IMR-90 (cell line): ENCODE measurements at regions not wholly inside any gene's neighbourhood (a gene's known extent, or its start where the extent isn't known, plus 50 kb on each side); places are given as distances from the start of the nearest gene placed in this dataset.

Experiments
- ATAC-seq: fragments of 200-7000 bp; cut with Tn5 transposase; 2 replicates; pipeline ENCODE4 v1.9.1; 2020; ENCODE audit warnings: low read depth, mild to moderate bottlenecking, moderate library complexity
- BruUV-seq: library from RNA; stranded (reverse); fragments of 400-500 nt; replicated peaks from 2 replicates; lab custom pipeline; 2021; lab: Mats Ljungman, UMichigan
- CTCF ChIA-PET: fragments of 300-600 bp; formaldehyde crosslinking; extraction: SDS; loops from one replicate; lab custom pipeline; 2021; ENCODE audit warnings: antibody characterized with exemption; lab: Yijun Ruan, JAX
- POLR2A ChIA-PET: fragments of 300-600 bp; sonication (Branson Sonifier 250); formaldehyde crosslinking; loops from one replicate; lab custom pipeline; 2022; ENCODE audit warnings: antibody characterized with exemption; ENCODE audit not compliant: unreplicated experiment; lab: Charles Lee
- DNase-seq: peaks from one replicate; pipeline ENCODE4 v3.0.0; 2013
- H2AFZ ChIP-seq: replicated peaks from 2 replicates; pipeline ENCODE3; 2013; ENCODE audit warnings: low read length, mild to moderate bottlenecking; ENCODE audit not compliant: poor library complexity
- H2AK5ac ChIP-seq: 2 replicates; pipeline ENCODE4 v1.6.1; 2013; ENCODE audit warnings: low read depth, low read length, inconsistent platforms
- H2AK9ac ChIP-seq: replicated peaks from 2 replicates; pipeline ENCODE3; 2013; ENCODE audit warnings: mild to moderate bottlenecking, low read depth, low read length, moderate library complexity; ENCODE audit not compliant: poor library complexity
- H2BK120ac ChIP-seq: 2 replicates; pipeline ENCODE4 v1.6.1; 2013; ENCODE audit warnings: low read depth, low read length, inconsistent platforms
- H2BK15ac ChIP-seq: 3 replicates; pipeline ENCODE4 v1.6.1; 2013; ENCODE audit warnings: low read depth, low read length, inconsistent platforms
- H2BK20ac ChIP-seq: 2 replicates; pipeline ENCODE4 v1.6.1; 2013; ENCODE audit warnings: low read depth, mild to moderate bottlenecking, inconsistent platforms, low read length, moderate library complexity
- H2BK5ac ChIP-seq: 2 replicates; pipeline ENCODE4 v1.6.1; 2013; ENCODE audit warnings: mild to moderate bottlenecking, low read depth, low read length, inconsistent platforms; ENCODE audit not compliant: poor library complexity, severe bottlenecking
- H3K14ac ChIP-seq: replicated peaks from 2 replicates; pipeline ENCODE4 v1.6.1; 2013; ENCODE audit warnings: low read depth, low read length, inconsistent platforms
- H3K18ac ChIP-seq: 2 replicates; pipeline ENCODE4 v1.6.1; 2013; ENCODE audit warnings: low read depth, low read length, control low read depth
- H3K23ac ChIP-seq: 2 replicates; pipeline ENCODE4 v1.6.1; 2013; ENCODE audit warnings: low read depth, low read length, inconsistent platforms
- H3K27ac ChIP-seq: 2 replicates; pipeline ENCODE4 v1.5.1; 2013; ENCODE audit warnings: mild to moderate bottlenecking, control low read depth, low read length; ENCODE audit not compliant: insufficient read depth
- H3K27me3 ChIP-seq: 2 replicates; pipeline ENCODE4 v1.6.1; 2013; ENCODE audit warnings: low read length; ENCODE audit not compliant: control insufficient read depth, insufficient read depth
- H3K36me3 ChIP-seq: 2 replicates; pipeline ENCODE4 v1.6.1; 2013; ENCODE audit warnings: low read length, mixed read lengths; ENCODE audit not compliant: control insufficient read depth, insufficient read depth
- H3K4ac ChIP-seq: 2 replicates; pipeline ENCODE4 v1.6.1; 2013; ENCODE audit warnings: low read depth, low read length, inconsistent platforms
- H3K4me1 ChIP-seq: 2 replicates; pipeline ENCODE4 v1.6.1; 2013; ENCODE audit warnings: low read length, mixed read lengths; ENCODE audit not compliant: control insufficient read depth, insufficient read depth
- H3K4me2 ChIP-seq: 2 replicates; pipeline ENCODE4 v1.6.1; 2013; ENCODE audit warnings: low read depth, mild to moderate bottlenecking, control low read depth, low read length, moderate library complexity
- H3K4me3 ChIP-seq: 2 replicates; pipeline ENCODE4 v1.5.1; 2013; ENCODE audit warnings: low read depth, mild to moderate bottlenecking, control low read depth, low read length, moderate library complexity; ENCODE audit not compliant: insufficient read depth
- H3K56ac ChIP-seq: 2 replicates; pipeline ENCODE4 v1.6.1; 2013; ENCODE audit warnings: low read length, inconsistent platforms; ENCODE audit not compliant: insufficient read depth; ENCODE audit errors: extremely low read depth
- H3K79me1 ChIP-seq, 2 experiments: 2 replicates each; pipeline ENCODE4 v1.6.1; 2013; ENCODE audit warnings: low read length in 2 of 2, inconsistent platforms in 1 of 2, low read depth in 1 of 2
- H3K9ac ChIP-seq: 2 replicates; pipeline ENCODE4 v1.6.1; 2013; ENCODE audit warnings: low read depth, low read length, control low read depth
- H3K9me1 ChIP-seq: 2 replicates; pipeline ENCODE4 v1.6.1; 2013; ENCODE audit warnings: low read length, inconsistent platforms; ENCODE audit not compliant: insufficient read depth
- H3K9me3 ChIP-seq: 2 replicates; pipeline ENCODE4 v1.6.1; 2013; ENCODE audit warnings: low read length; ENCODE audit not compliant: control insufficient read depth, insufficient read depth
- H4K20me1 ChIP-seq: 2 replicates; pipeline ENCODE4 v1.6.1; 2013; ENCODE audit warnings: low read length, inconsistent platforms; ENCODE audit not compliant: insufficient read depth
- H4K5ac ChIP-seq: 2 replicates; pipeline ENCODE4 v1.6.1; 2013; ENCODE audit warnings: mild to moderate bottlenecking, low read depth, low read length, control low read depth
- H4K8ac ChIP-seq, 2 experiments: 2 replicates each; pipeline ENCODE4 v1.6.1; 2013; ENCODE audit warnings: low read depth in 2 of 2, low read length in 2 of 2, control low read depth in 1 of 2, inconsistent platforms in 1 of 2
- H4K91ac ChIP-seq: 2 replicates; pipeline ENCODE4 v1.6.1; 2013; ENCODE audit warnings: low read depth, low read length, inconsistent platforms; ENCODE audit not compliant: insufficient read depth
- BHLHE40 ChIP-seq: fragments of 150-350 bp; IDR thresholded peaks from 2 replicates; pipeline ENCODE4 v1.6.1; 2016; ENCODE audit warnings: mild to moderate bottlenecking, low read depth, low read length
- CEBPB ChIP-seq: IDR thresholded peaks from 2 replicates; pipeline ENCODE4 v1.6.1; 2012; ENCODE audit warnings: low read depth, low read length, improper control_type of control experiment
- CHD1 ChIP-seq: IDR thresholded peaks from 2 replicates; pipeline ENCODE4 v1.6.1; 2012; ENCODE audit warnings: low read depth, low read length, improper control_type of control experiment
- ELK1 ChIP-seq: fragments of 150-350 bp; IDR thresholded peaks from 2 replicates; pipeline ENCODE4 v1.6.1; 2016; ENCODE audit warnings: low read depth, mild to moderate bottlenecking, low read length, moderate library complexity, borderline replicate concordance
- MAFK ChIP-seq: IDR thresholded peaks from 2 replicates; pipeline ENCODE4 v1.6.1; 2012; ENCODE audit warnings: low read depth, low read length, improper control_type of control experiment
- MAZ ChIP-seq: IDR thresholded peaks from 2 replicates; pipeline ENCODE4 v1.6.1; 2012; ENCODE audit warnings: low read depth, mild to moderate bottlenecking, low read length, improper control_type of control experiment, moderate library complexity, borderline replicate concordance
- NFE2L2 ChIP-seq: fragments of 150-350 bp; IDR thresholded peaks from 2 replicates; pipeline ENCODE4 v1.6.1; 2016; ENCODE audit warnings: low read depth, mild to moderate bottlenecking, low read length
- RCOR1 ChIP-seq: IDR thresholded peaks from 2 replicates; pipeline ENCODE4 v1.6.1; 2012; ENCODE audit warnings: mild to moderate bottlenecking, low read length, improper control_type of control experiment; ENCODE audit not compliant: insufficient replicate concordance
- WGBS, 2 experiments: methylation state at CpG; one replicate each; pipeline versions ENCODE4 v1.1.5 to v1.1.7; 2013; ENCODE audit warnings: missing lambda C conversion rate in 2 of 2; ENCODE audit not compliant: insufficient read length in 1 of 2; ENCODE audit errors: extremely low coverage in 2 of 2; 5-methylcytosine and 5-hydroxymethylcytosine counted together
- dilution Hi-C: fragments of 300-500 bp; cut with HindIII; formaldehyde crosslinking; loops from one replicate; pipeline ENCODE4 v1.14.3; 2018; ENCODE audit warnings: low sequenced_read_pairs; ENCODE audit not compliant: unreplicated experiment
- in situ Hi-C: fragments of 300-500 bp; cut with MboI; formaldehyde crosslinking; loops from 3 replicates; pipeline ENCODE4 v1.14.3; 2019; ENCODE audit warnings: low sequenced_read_pairs, inconsistent platforms, mixed read lengths
- intact Hi-C: fragments of 100-400 bp; cut with micrococcal nuclease; formaldehyde crosslinking; loops from 2 replicates; pipeline ENCODE4 v1.10.0; 2022

- Histone ChIP-seq H4K8ac (no peak overlapping the region), H3K36me3 (no peaks in the 10 kb centered on the region), H3K9me3 (peaks cover 5% of the 10 kb centered on the region), H3K27ac (no peak overlapping the region), H3K4me2 (no peak overlapping the region), H3K14ac (no peak overlapping the region), H3K4me3 (no peak overlapping the region), H3K79me1 (no peaks in the 10 kb centered on the region), H4K20me1 (no peaks in the 10 kb centered on the region), H2BK120ac (no peak overlapping the region), H2BK15ac (no peak overlapping the region), H3K18ac (no peak overlapping the region), H3K56ac (no peak overlapping the region), H2BK5ac (no peak overlapping the region), H2AFZ (no peak overlapping the region), H3K9me1 (no peaks in the 10 kb centered on the region), H2AK5ac (no peak overlapping the region), H3K4me1 (no peaks in the 10 kb centered on the region), H4K5ac (no peak overlapping the region), H2BK20ac (no peak overlapping the region), H3K9ac (no peak overlapping the region), H4K91ac (no peak overlapping the region), H3K4ac (no peak overlapping the region), H3K27me3 (no peaks in the 10 kb centered on the region), H3K23ac (no peak overlapping the region), H2AK9ac (no peak overlapping the region)
- ATAC-seq (no peak), DNase-seq (no peak)
- POLR2A ChIA-PET = no interaction called here
- dilution Hi-C loops (no loop called here), intact Hi-C loops (no loop called here), in situ Hi-C loops (no loop called here)
- BruUV-seq = no TSS peak
- TF ChIP-seq BHLHE40 (no peak), NFE2L2 (no peak), ELK1 (no peak), CHD1 (no peak), MAFK (no peak), RCOR1 (no peak), CEBPB (no peak), MAZ (no peak)
- WGBS, 2 experiments = no CpG with 5 or more reads among the region's 1 CpG
- CTCF ChIA-PET = no interaction called here
Measured at GRCh38 chr13:56528040-56528790, 612.5 kb upstream of the PRR20A start.
